ENCODE measurements at regions not wholly inside any gene's neighbourhood (a gene's known extent, or its start where the extent isn't known, plus 50 kb on each side); places are given as distances from the start of the nearest gene placed in this dataset.

GRCh38 chr2:212677466-212677865 is 138.9 kb upstream of the ERBB4 start:
- no peaks in the 10 kb centered on the region for H3K4me1 Mint-ChIP-seq
- H3K27ac Mint-ChIP-seq: no peak overlapping the region
- H3K36me3 Mint-ChIP-seq: no peaks in the 10 kb centered on the region
- peaks cover 4% of the 10 kb centered on the region for H3K9me3 Mint-ChIP-seq
- H3K4me3 Mint-ChIP-seq: no peak overlapping the region
- H3K27me3 Mint-ChIP-seq: peaks cover 2% of the 10 kb centered on the region

GRCh38 chr2:212672186-212672585 is 133.6 kb upstream of the ERBB4 start:
- Mint-ChIP-seq H3K4me1 (no peaks in the 10 kb centered on the region), H3K27me3 (no peaks in the 10 kb centered on the region), H3K27ac (no peak overlapping the region), H3K4me3 (no peak overlapping the region), H3K9me3 (peaks cover 4% of the 10 kb centered on the region), H3K36me3 (no peaks in the 10 kb centered on the region)

- Mint-ChIP-seq H3K4me1 (no peaks in the 10 kb centered on the region), H3K27ac (no peak overlapping the region), H3K36me3 (no peaks in the 10 kb centered on the region), H3K4me3 (no peak overlapping the region), H3K9me3 (peaks cover 4% of the 10 kb centered on the region), H3K27me3 (no peaks in the 10 kb centered on the region)
Observed at GRCh38 chr2:212669761-212670160, 131.2 kb upstream of the ERBB4 start.

- Mint-ChIP-seq H3K4me1 (no peaks in the 10 kb centered on the region), H3K4me3 (no peak overlapping the region), H3K27ac (no peak overlapping the region), H3K9me3 (no peaks in the 10 kb centered on the region), H3K36me3 (no peaks in the 10 kb centered on the region), H3K27me3 (no peaks in the 10 kb centered on the region)
Observed at GRCh38 chr2:212667751-212668316, 129.2 kb upstream of the ERBB4 start.

- Mint-ChIP-seq H3K27me3 (peaks cover 4% of the 10 kb centered on the region), H3K4me3 (no peak overlapping the region), H3K9me3 (peaks cover 4% of the 10 kb centered on the region), H3K4me1 (no peaks in the 10 kb centered on the region), H3K36me3 (no peaks in the 10 kb centered on the region), H3K27ac (no peak overlapping the region)
Observed at GRCh38 chr2:212665948-212666347, 127.3 kb upstream of the ERBB4 start.

GRCh38 chr2:212659441-212659840 is 120.8 kb upstream of the ERBB4 start:
- peaks cover 10% of the 10 kb centered on the region for H3K9me3 Mint-ChIP-seq

GRCh38 chr2:212649646-212650045 is 111.0 kb upstream of the ERBB4 start:
- no peaks in the 10 kb centered on the region for H3K4me1 Mint-ChIP-seq
- no peaks in the 10 kb centered on the region for H3K36me3 Mint-ChIP-seq
- H3K4me3 Mint-ChIP-seq: no peak overlapping the region
- H3K27ac Mint-ChIP-seq: no peak overlapping the region
- no peaks in the 10 kb centered on the region for H3K9me3 Mint-ChIP-seq
- no peaks in the 10 kb centered on the region for H3K27me3 Mint-ChIP-seq

More at GRCh38 chr2:212659441-212659840, 120.8 kb upstream of the ERBB4 start:
- Mint-ChIP-seq H3K36me3 (no peaks in the 10 kb centered on the region), H3K27me3 (peaks cover 4% of the 10 kb centered on the region), H3K4me1 (no peaks in the 10 kb centered on the region), H3K4me3 (no peak overlapping the region), H3K27ac (no peak overlapping the region)

- Mint-ChIP-seq H3K36me3 (no peaks in the 10 kb centered on the region), H3K27ac (no peak overlapping the region), H3K9me3 (no peaks in the 10 kb centered on the region), H3K4me3 (no peak overlapping the region), H3K4me1 (no peaks in the 10 kb centered on the region), H3K27me3 (no peaks in the 10 kb centered on the region)
Observed at GRCh38 chr2:212646698-212647366, 108.2 kb upstream of the ERBB4 start.

- H3K36me3 Mint-ChIP-seq: no peaks in the 10 kb centered on the region
- H3K4me3 Mint-ChIP-seq: no peak overlapping the region
- H3K27ac Mint-ChIP-seq: no peak overlapping the region
- H3K9me3 Mint-ChIP-seq: no peaks in the 10 kb centered on the region
- no peaks in the 10 kb centered on the region for H3K4me1 Mint-ChIP-seq
- H3K27me3 Mint-ChIP-seq: no peaks in the 10 kb centered on the region
Observed at GRCh38 chr2:212644195-212644837, 105.7 kb upstream of the ERBB4 start.

- Mint-ChIP-seq H3K27ac (no peak overlapping the region), H3K4me3 (no peak overlapping the region), H3K4me1 (no peaks in the 10 kb centered on the region), H3K27me3 (no peaks in the 10 kb centered on the region), H3K9me3 (no peaks in the 10 kb centered on the region), H3K36me3 (no peaks in the 10 kb centered on the region)
Observed at GRCh38 chr2:212640428-212640827, 101.8 kb upstream of the ERBB4 start.

GRCh38 chr2:212638694-212639093 is 100.1 kb upstream of the ERBB4 start:
- Mint-ChIP-seq H3K36me3 (no peaks in the 10 kb centered on the region), H3K4me3 (no peak overlapping the region), H3K27ac (no peak overlapping the region), H3K4me1 (no peaks in the 10 kb centered on the region), H3K27me3 (no peaks in the 10 kb centered on the region), H3K9me3 (no peaks in the 10 kb centered on the region)

- Mint-ChIP-seq H3K9me3 (peaks cover 3% of the 10 kb centered on the region), H3K27me3 (no peaks in the 10 kb centered on the region), H3K4me1 (no peaks in the 10 kb centered on the region), H3K27ac (no peak overlapping the region), H3K36me3 (peaks cover 1% of the 10 kb centered on the region), H3K4me3 (no peak overlapping the region)
Observed at GRCh38 chr2:212628586-212628985, 90.0 kb upstream of the ERBB4 start.

- no peak overlapping the region for H3K27ac Mint-ChIP-seq
- no peaks in the 10 kb centered on the region for H3K4me1 Mint-ChIP-seq
- H3K4me3 Mint-ChIP-seq: no peak overlapping the region
- peaks cover 8% of the 10 kb centered on the region for H3K9me3 Mint-ChIP-seq
- H3K36me3 Mint-ChIP-seq: no peaks in the 10 kb centered on the region
- no peaks in the 10 kb centered on the region for H3K27me3 Mint-ChIP-seq
Observed at GRCh38 chr2:212626371-212626918, 87.8 kb upstream of the ERBB4 start.

- H3K27ac Mint-ChIP-seq: no peak overlapping the region
- H3K27me3 Mint-ChIP-seq: no peaks in the 10 kb centered on the region
- H3K4me1 Mint-ChIP-seq: no peaks in the 10 kb centered on the region
- no peak overlapping the region for H3K4me3 Mint-ChIP-seq
- no peaks in the 10 kb centered on the region for H3K36me3 Mint-ChIP-seq
- peaks cover 8% of the 10 kb centered on the region for H3K9me3 Mint-ChIP-seq
Observed at GRCh38 chr2:212619954-212620353, 81.4 kb upstream of the ERBB4 start.

- Mint-ChIP-seq H3K36me3 (no peaks in the 10 kb centered on the region), H3K4me1 (no peaks in the 10 kb centered on the region), H3K9me3 (peaks cover 8% of the 10 kb centered on the region)
Observed at GRCh38 chr2:212618636-212619035, 80.0 kb upstream of the ERBB4 start.

GRCh38 chr2:212610872-212611425 is 72.3 kb upstream of the ERBB4 start:
- no peak overlapping the region for H3K4me3 Mint-ChIP-seq
- no peaks in the 10 kb centered on the region for H3K9me3 Mint-ChIP-seq
- H3K36me3 Mint-ChIP-seq: no peaks in the 10 kb centered on the region
- H3K27me3 Mint-ChIP-seq: no peaks in the 10 kb centered on the region
- H3K4me1 Mint-ChIP-seq: no peaks in the 10 kb centered on the region
- H3K27ac Mint-ChIP-seq: no peak overlapping the region

More at GRCh38 chr2:212618636-212619035, 80.0 kb upstream of the ERBB4 start:
- no peak overlapping the region for H3K27ac Mint-ChIP-seq
- no peaks in the 10 kb centered on the region for H3K27me3 Mint-ChIP-seq
- no peak overlapping the region for H3K4me3 Mint-ChIP-seq

Measured in activated naive CD4-positive, alpha-beta T cell treated with anti-CD3 and anti-CD28 coated beads, Interleukin-2, amount 50 U/mL, for 24 hours (primary cell).